ENCODE measurements at regions not wholly inside any gene's neighbourhood (a gene's known extent, or its start where the extent isn't known, plus 50 kb on each side); places are given as distances from the start of the nearest gene placed in this dataset.

DNA sequence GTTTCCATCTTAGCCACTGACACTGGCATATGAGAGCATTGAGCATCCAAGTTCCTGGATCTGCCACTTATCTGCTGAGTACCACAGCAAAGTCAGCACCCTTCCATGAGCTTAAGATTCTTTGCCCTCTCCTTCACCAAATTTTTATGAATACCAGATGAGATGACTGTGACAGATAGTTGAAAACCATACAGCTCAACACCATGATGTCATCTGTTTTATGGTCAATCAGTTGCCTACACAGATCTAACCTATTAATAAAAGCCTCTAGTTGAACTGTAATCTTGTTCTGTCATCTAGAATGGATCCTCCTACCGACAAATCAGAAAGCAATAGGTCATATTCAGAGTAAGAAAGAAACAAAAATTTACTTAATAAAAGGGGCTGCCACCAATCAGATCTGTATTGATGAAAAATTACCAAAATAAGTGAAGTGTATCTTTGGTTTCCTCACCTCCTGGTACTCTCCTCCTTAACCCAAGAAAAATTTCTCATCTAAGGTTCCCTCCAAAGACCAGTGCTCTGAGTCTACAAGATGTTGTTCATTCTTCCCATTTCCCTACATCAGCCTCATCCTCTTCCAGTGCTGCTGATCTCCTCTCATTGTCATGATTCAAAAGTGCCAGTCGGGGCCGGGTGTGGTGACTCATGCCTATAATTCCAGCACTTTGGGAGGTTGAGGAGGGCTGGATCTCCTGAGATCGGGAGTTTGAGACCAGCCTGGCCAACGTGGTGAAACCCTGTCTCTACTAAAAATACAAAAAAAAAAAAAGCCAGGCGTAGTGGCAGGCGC, 138.8 kb upstream of the CTTNBP2NL start:
- Mint-ChIP-seq H3K36me3 (ENCODE audit: low read depth) (no peaks in the 10 kb centered on the region), H3K4me3 (no peak overlapping the region), H3K27me3 (peaks cover 30% of the 10 kb centered on the region), H3K4me1 (ENCODE audit: low read depth) (no peaks in the 10 kb centered on the region), H3K9me3 (no peaks in the 10 kb centered on the region), H3K27ac (no peak overlapping the region)
- no peak overlapping the region for H3K4me3 ChIP-seq (ENCODE audit: low read length)
- peaks cover 0 to 19% of the 10 kb centered on the region in 2 experiments for H3K27me3 ChIP-seq (ENCODE audit: control insufficient read depth in 1 of 2, insufficient read depth in 2 of 2, low read length in 2 of 2)
- intact Hi-C loops (cut with DNase I, micrococcal nuclease), result no loop called here
- TF ChIP-seq, protein P1, sequence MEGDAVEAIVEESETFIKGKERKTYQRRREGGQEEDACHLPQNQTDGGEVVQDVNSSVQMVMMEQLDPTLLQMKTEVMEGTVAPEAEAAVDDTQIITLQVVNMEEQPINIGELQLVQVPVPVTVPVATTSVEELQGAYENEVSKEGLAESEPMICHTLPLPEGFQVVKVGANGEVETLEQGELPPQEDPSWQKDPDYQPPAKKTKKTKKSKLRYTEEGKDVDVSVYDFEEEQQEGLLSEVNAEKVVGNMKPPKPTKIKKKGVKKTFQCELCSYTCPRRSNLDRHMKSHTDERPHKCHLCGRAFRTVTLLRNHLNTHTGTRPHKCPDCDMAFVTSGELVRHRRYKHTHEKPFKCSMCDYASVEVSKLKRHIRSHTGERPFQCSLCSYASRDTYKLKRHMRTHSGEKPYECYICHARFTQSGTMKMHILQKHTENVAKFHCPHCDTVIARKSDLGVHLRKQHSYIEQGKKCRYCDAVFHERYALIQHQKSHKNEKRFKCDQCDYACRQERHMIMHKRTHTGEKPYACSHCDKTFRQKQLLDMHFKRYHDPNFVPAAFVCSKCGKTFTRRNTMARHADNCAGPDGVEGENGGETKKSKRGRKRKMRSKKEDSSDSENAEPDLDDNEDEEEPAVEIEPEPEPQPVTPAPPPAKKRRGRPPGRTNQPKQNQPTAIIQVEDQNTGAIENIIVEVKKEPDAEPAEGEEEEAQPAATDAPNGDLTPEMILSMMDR (IDR thresholded peaks at IDR 0.05), result no peak
- no peak overlapping the region for H3K27ac ChIP-seq (ENCODE audit: low read depth in 1 of 2, low read length in 2 of 2)
- DNase-seq, result no peak
- H3K4me1 ChIP-seq (ENCODE audit: insufficient read depth, low read length), result no peaks in the 10 kb centered on the region
- no peak for ATAC-seq (ENCODE audit: poor library complexity)
- H3K36me3 ChIP-seq (ENCODE audit: insufficient read depth, low read length), result no peaks in the 10 kb centered on the region
- ChIA-PET CTCF (no interaction called here), POLR2A (no interaction called here)
- H3K9me3 ChIP-seq (ENCODE audit: control insufficient read depth in 1 of 2, insufficient read depth in 1 of 2, low read length in 2 of 2), result no peaks in the 10 kb centered on the region

DNA sequence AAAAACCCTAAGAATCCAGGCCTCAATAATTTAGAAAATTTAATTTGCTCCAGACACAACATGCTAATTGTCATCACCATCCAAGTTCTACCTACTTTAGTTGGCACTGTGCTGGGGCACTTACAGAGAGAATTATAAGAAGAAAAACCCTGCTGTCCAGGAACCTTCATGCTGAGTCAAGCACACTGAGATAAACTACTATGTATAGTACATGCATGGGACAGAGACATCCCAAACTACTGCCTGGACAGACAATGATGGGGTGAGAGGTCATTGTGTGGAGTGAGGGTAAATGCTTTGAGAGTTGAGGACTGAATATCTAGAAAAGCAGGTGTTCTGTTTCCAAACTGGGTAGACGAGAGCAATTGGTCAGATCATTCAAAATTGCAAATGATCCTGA, 135.3 kb upstream of the CTTNBP2NL start:
- Mint-ChIP-seq H3K4me1 (ENCODE audit: low read depth) (no peaks in the 10 kb centered on the region), H3K27me3 (peaks cover 34% of the 10 kb centered on the region), H3K9me3 (no peaks in the 10 kb centered on the region), H3K36me3 (ENCODE audit: low read depth) (no peaks in the 10 kb centered on the region), H3K27ac (no peak overlapping the region), H3K4me3 (no peak overlapping the region)
- intact Hi-C loops (cut with DNase I, micrococcal nuclease), result no loop called here
- ChIA-PET CTCF (no interaction called here), POLR2A (no interaction called here)
- H3K4me3 ChIP-seq (ENCODE audit: low read length), result no peak overlapping the region
- H3K36me3 ChIP-seq (ENCODE audit: insufficient read depth, low read length), result no peaks in the 10 kb centered on the region
- ATAC-seq (ENCODE audit: poor library complexity) (no peak), DNase-seq (no peak)
- H3K4me1 ChIP-seq (ENCODE audit: insufficient read depth, low read length), result no peaks in the 10 kb centered on the region
- H3K9me3 ChIP-seq (ENCODE audit: control insufficient read depth in 1 of 2, insufficient read depth in 1 of 2, low read length in 2 of 2), result no peaks in the 10 kb centered on the region
- H3K27ac ChIP-seq (ENCODE audit: low read depth in 1 of 2, low read length in 2 of 2), result no peak overlapping the region
- TF ChIP-seq, protein P1 (IDR thresholded peaks at IDR 0.05), result no peak
- H3K27me3 ChIP-seq (ENCODE audit: control insufficient read depth in 1 of 2, insufficient read depth in 2 of 2, low read length in 2 of 2), result peaks cover 0 to 7% of the 10 kb centered on the region in 2 experiments

DNA sequence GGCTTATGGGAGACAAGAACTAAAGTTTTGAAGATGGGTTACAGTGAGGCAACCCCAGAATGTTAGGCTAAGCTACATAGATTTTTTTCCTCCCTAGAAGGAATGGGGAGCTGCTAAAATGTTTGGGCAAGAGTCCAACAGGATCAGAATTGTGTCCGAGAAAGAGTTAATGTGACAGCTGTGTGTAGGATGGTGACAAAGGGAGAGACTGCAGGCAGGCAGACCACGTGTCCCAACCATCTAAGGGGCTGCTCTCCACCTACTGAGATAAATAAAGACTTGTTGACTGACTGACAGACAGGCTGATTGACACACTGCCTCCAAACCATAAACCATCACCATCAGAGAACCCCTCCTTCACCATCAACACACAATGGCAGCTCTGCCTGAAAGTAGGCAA, 133.7 kb upstream of the CTTNBP2NL start:
- H3K4me3 Mint-ChIP-seq, result no peak overlapping the region
- H3K36me3 Mint-ChIP-seq (ENCODE audit: low read depth), result no peaks in the 10 kb centered on the region
- H3K27me3 ChIP-seq (ENCODE audit: control insufficient read depth in 1 of 2, insufficient read depth in 2 of 2, low read length in 2 of 2), result no peaks in the 10 kb centered on the region
- DNase-seq (no peak), ATAC-seq (ENCODE audit: poor library complexity) (no peak)
- H3K9me3 ChIP-seq (ENCODE audit: control insufficient read depth in 1 of 2, insufficient read depth in 1 of 2, low read length in 2 of 2), result no peaks in the 10 kb centered on the region
- H3K4me3 ChIP-seq (ENCODE audit: low read length), result no peak overlapping the region
- TF ChIP-seq, protein P1 (IDR thresholded peaks at IDR 0.05), result no peak
- H3K27ac ChIP-seq (ENCODE audit: low read depth in 1 of 2, low read length in 2 of 2), result no peak overlapping the region
- H3K36me3 ChIP-seq (ENCODE audit: insufficient read depth, low read length), result no peaks in the 10 kb centered on the region
- CTCF ChIA-PET, result no interaction called here
- no peaks in the 10 kb centered on the region for H3K4me1 Mint-ChIP-seq (ENCODE audit: low read depth)
- H3K9me3 Mint-ChIP-seq, result no peaks in the 10 kb centered on the region
- intact Hi-C loops (cut with DNase I, micrococcal nuclease), result no loop called here
- no peaks in the 10 kb centered on the region for H3K4me1 ChIP-seq (ENCODE audit: insufficient read depth, low read length)
- no peak overlapping the region for H3K27ac Mint-ChIP-seq
- H3K27me3 Mint-ChIP-seq, result peaks cover 27% of the 10 kb centered on the region
- POLR2A ChIA-PET, result no interaction called here
